DOHH2 (cell line): ENCODE measurements at regions not wholly inside any gene's neighbourhood (a gene's known extent, or its start where the extent isn't known, plus 50 kb on each side); places are given as distances from the start of the nearest gene placed in this dataset.

Experiments
- H3F3A ChIP-seq: fragments of 200-600 bp; sonication (generic), shearing (Covaris generic); 2 replicates; pipeline ENCODE4 v1.6.0; 2016; ENCODE audit warnings: antibody characterized with exemption, mild to moderate bottlenecking; ENCODE audit not compliant: control insufficient read depth, insufficient read depth
- H3K27ac ChIP-seq: fragments of 200-600 bp; sonication (generic); 2 replicates; pipeline ENCODE4 v1.5.1; 2014; ENCODE audit warnings: low read depth, mild to moderate bottlenecking, low read length, moderate library complexity
- H3K27me3 ChIP-seq: fragments of 200-600 bp; sonication (generic); 2 replicates; pipeline ENCODE4 v1.6.1; 2014; ENCODE audit warnings: mild to moderate bottlenecking, low read length, mixed read lengths; ENCODE audit not compliant: control insufficient read depth
- H3K36me3 ChIP-seq: fragments of 200-600 bp; sonication (generic); 2 replicates; pipeline ENCODE4 v1.6.1; 2014; ENCODE audit warnings: mild to moderate bottlenecking, low read length, moderate library complexity, mixed read lengths; ENCODE audit not compliant: control insufficient read depth
- H3K4me1 ChIP-seq: fragments of 200-600 bp; sonication (generic); 2 replicates; pipeline ENCODE4 v1.6.1; 2014; ENCODE audit warnings: mild to moderate bottlenecking, low read length, mixed read lengths; ENCODE audit not compliant: control insufficient read depth
- H3K4me2 ChIP-seq: fragments of 200-600 bp; sonication (generic); 2 replicates; pipeline ENCODE4 v1.6.0; 2014; ENCODE audit warnings: mild to moderate bottlenecking, low read length, moderate library complexity
- H3K4me3 ChIP-seq: fragments of 200-600 bp; sonication (generic); 2 replicates; pipeline ENCODE4 v1.5.1; 2014; ENCODE audit warnings: mild to moderate bottlenecking, low read length, mixed read lengths
- H3K79me2 ChIP-seq: fragments of 200-600 bp; sonication (generic); 2 replicates; pipeline ENCODE4 v1.6.1; 2014; ENCODE audit warnings: mild to moderate bottlenecking, low read length, mixed read lengths; ENCODE audit not compliant: control insufficient read depth
- H3K9me2 ChIP-seq: fragments of 200-600 bp; sonication (generic); replicated peaks from 2 replicates; pipeline ENCODE4 v1.6.1; 2014; ENCODE audit warnings: mild to moderate bottlenecking, low read length, mixed read lengths; ENCODE audit not compliant: control insufficient read depth
- H3K9me3 ChIP-seq: fragments of 200-600 bp; sonication (generic); 2 replicates; pipeline ENCODE4 v1.6.1; 2014; ENCODE audit warnings: antibody characterized with exemption, low read length, mixed read lengths; ENCODE audit not compliant: control insufficient read depth, insufficient read depth
- H4K20me1 ChIP-seq: fragments of 200-600 bp; sonication (generic); 2 replicates; pipeline ENCODE4 v1.6.0; 2014; ENCODE audit warnings: low read depth, mild to moderate bottlenecking, antibody characterized with exemption, low read length, moderate library complexity; ENCODE audit not compliant: control insufficient read depth, insufficient read depth
- CTCF ChIP-seq: fragments of 200-600 bp; sonication (generic); IDR thresholded peaks from one replicate; pipeline ENCODE4 v1.5.1; 2014; ENCODE audit warnings: antibody characterized with exemption, mild to moderate bottlenecking, low read depth, low read length; ENCODE audit not compliant: poor library complexity, severe bottlenecking
- EZH2phosphoT487 ChIP-seq: fragments of 200-600 bp; sonication (generic); IDR thresholded peaks from 2 replicates; pipeline ENCODE4 v1.6.1; 2017; ENCODE audit warnings: borderline replicate concordance, mild to moderate bottlenecking, antibody characterized with exemption, low read length, moderate library complexity, mixed read lengths

GRCh38 chr22:26890870-26891269 lies 233.5 kb downstream of the MIAT start:
- no peaks in the 10 kb centered on the region for H3K27me3 ChIP-seq
- TF ChIP-seq EZH2phosphoT487 (no peak), CTCF (peak; percentile 12)
- no peaks in the 10 kb centered on the region for H3F3A ChIP-seq
- H3K4me2 ChIP-seq = no peak overlapping the region
- no peaks in the 10 kb centered on the region for H3K9me3 ChIP-seq
- no peak overlapping the region for H3K4me3 ChIP-seq
- H3K9me2 ChIP-seq = no peaks in the 10 kb centered on the region
- H3K36me3 ChIP-seq = no peaks in the 10 kb centered on the region
- no peak overlapping the region for H3K27ac ChIP-seq
- no peaks in the 10 kb centered on the region for H3K4me1 ChIP-seq
- H3K79me2 ChIP-seq = no peaks in the 10 kb centered on the region
- no peaks in the 10 kb centered on the region for H4K20me1 ChIP-seq

GRCh38 chr22:26891429-26891828 lies 234.0 kb downstream of the MIAT start:
- Histone ChIP-seq H3K4me3 (no peak overlapping the region), H3K36me3 (no peaks in the 10 kb centered on the region), H3K79me2 (no peaks in the 10 kb centered on the region), H3K27me3 (0 out of 2 replicates have a peak, but pooled peaks cover 2% of the 10 kb centered on the region), H3K9me3 (no peaks in the 10 kb centered on the region), H3K4me2 (no peak overlapping the region), H3F3A (no peaks in the 10 kb centered on the region), H4K20me1 (no peaks in the 10 kb centered on the region), H3K9me2 (no peaks in the 10 kb centered on the region), H3K4me1 (no peaks in the 10 kb centered on the region), H3K27ac (no peak overlapping the region)
- TF ChIP-seq CTCF (no peak), EZH2phosphoT487 (no peak)

GRCh38 chr22:26892166-26893041 lies 235.0 kb downstream of the MIAT start:
- no peak overlapping the region for H3K4me3 ChIP-seq
- H3K27ac ChIP-seq = no peak overlapping the region
- H3K9me3 ChIP-seq = no peaks in the 10 kb centered on the region
- no peak overlapping the region for H3K4me2 ChIP-seq
- no peak for TF ChIP-seq CTCF
- TF ChIP-seq EZH2phosphoT487 = no peak
- no peaks in the 10 kb centered on the region for H3K36me3 ChIP-seq
- H3K79me2 ChIP-seq = no peaks in the 10 kb centered on the region
- H4K20me1 ChIP-seq = no peaks in the 10 kb centered on the region
- 0 out of 2 replicates have a peak, but pooled peaks cover 2% of the 10 kb centered on the region for H3K27me3 ChIP-seq
- no peaks in the 10 kb centered on the region for H3K4me1 ChIP-seq
- H3F3A ChIP-seq = no peaks in the 10 kb centered on the region
- H3K9me2 ChIP-seq = no peaks in the 10 kb centered on the region
